Stimulated activated CD4-positive, alpha-beta T cell treated with anti-CD3 and anti-CD28 coated beads, Interleukin-2, amount 100 ng/mL, for 4 hours (primary cell): ENCODE measurements at regions not wholly inside any gene's neighbourhood (a gene's known extent, or its start where the extent isn't known, plus 50 kb on each side); places are given as distances from the start of the nearest gene placed in this dataset.
"Not testable (repeated sequence)": the region's sequence is repeated elsewhere in the genome, so short reads cannot be mapped to it uniquely, and the experiment has no call there.

ENCODE experiments used
- DNase-seq: peaks from one replicate; pipeline ENCODE4 v3.0.0-alpha.2; 2020; ENCODE audit warnings: low read depth

DNA sequence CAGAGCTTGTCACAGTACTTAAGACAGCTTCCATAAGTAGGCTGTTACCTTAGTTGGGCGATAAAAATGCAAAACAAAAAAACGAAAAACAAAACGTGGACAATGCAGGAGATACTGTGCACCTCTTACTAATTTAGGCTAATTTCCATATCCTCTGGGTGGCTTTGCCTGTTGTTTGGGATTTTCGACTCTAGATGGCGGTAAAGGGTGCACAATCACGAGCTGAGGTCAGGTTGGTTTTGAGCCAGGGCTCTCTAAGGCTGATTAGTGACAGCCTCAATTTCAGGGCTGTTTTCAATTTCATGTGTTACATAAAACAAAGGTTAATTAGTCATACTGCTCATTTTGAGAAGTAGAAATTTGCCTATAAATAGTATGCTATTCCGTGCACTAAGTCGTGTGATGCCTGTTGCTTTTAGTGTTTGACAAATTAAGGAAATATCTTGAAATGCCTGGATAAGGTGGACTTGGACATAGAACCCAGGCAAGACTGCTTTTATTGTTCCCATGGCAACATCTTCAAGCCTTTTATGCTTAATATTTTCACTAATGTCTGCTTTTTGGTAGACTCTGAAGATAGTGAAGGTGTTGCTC is 493.1 kb downstream of the SOCS6 start:
- DNase-seq, result peak; percentile 30

DNA sequence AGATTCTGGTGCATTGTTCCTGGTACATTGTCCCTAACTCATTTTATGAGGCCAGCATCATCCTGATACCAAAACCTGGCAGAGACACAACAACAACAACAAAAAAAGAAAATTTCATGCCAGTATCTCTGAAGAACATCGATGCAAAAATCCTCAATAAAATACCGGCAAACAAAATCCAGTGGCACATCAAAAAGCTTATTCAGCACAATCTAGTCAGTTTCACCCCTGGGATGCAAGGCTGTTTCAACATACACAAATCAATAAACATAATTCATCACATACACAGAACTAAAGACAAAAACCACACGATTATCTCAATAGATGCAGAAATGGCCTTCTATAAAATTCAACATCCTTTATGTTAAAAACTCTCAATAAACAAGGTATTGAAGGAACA is 477.4 kb downstream of the SOCS6 start:
- not testable (repeated sequence) for DNase-seq

DNA sequence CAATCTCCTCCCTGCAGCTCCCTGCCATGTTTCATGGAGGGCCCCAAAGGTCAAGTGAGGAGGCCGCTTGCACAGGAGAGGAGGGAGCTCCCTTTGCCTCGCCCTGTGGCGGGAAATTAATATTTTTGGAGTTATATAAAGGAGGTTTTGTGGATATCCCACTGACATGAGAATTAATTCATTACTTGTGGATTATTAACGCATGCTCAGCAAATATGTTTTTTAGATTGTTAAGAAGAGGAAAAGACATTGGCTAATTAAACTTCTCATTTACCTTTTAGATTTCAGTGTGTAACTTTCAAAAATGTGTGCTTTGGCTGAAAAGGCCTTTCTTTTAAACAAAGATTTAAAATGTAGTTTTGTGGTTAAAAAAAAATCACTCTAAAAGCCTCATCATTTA is 474.0 kb downstream of the SOCS6 start:
- DNase-seq, result no peak

DNA sequence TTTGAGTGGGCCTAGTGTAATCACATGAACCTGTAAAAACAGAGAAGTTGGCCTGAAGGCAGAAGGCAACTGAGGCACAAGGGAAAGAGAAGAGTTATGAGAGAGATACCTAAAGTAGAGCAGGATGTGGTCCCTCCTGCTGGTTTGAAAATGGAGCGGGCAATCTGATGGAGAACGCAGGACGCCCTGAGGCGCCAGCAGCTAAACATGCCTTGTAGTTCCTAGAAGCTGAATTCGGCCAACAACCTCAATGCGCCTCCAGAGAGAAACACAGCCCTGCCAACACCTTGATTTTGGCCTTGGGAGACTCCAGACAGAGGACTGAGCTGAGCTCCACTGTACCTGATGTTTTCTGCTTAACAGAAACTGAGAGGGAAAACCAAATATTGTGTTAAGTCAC is 469.9 kb downstream of the SOCS6 start:
- no peak for DNase-seq

DNA sequence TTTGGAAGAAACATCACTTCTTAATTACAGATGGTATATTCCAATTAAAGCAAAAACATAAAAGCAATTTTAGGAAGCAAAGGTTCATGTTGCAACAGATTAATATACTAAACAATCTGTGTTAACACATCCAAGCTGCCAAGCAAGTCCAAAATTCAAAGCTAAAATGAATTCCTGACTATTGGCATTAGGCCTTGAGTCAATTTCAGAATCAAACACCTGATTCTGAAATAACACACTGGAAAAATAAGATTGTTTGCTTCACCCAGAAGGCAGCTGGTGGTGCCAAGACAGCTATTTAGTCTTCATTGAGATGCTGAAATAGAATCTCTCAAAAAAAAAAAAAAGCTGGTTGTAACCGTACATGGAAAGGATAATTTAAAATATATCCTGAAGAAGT is 465.6 kb downstream of the SOCS6 start:
- DNase-seq, result no peak

DNA sequence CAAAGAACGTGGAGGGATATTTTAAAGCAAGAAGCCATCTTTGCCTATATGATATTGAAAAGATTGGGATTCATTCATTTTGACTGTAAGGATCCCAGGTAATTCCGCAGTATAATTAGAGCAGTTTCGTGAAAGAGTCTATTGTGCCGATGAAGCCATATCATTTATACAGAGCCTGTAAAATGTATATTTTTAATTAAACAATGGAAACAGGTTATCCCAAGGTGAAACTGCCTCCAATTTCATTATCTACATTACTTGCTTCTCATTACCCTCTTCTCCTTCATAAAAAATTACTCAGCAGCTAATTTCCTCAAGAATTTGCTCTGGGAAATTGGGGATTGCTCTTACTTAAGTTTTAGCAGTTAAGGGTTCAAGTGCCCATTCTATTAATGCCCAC is 444.1 kb downstream of the SOCS6 start:
- DNase-seq, result no peak

DNA sequence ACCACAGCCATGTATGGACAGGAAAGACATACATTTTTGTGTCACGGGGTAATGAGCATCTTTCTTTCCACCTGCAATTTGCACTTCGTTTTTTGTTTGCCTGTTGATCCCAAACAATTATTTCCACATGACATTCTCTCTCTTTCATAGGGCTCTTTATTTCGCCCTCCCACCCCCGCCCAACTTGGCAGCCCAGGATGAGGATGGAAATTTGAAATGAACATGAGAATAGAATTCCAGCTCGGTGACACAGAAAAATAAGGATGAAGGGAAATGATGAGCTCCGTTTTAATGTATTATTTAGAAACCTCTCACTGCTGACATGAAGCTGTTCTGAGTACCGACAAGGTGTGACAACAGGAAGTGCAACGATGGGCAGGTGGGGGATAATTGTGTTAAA is 443.3 kb downstream of the SOCS6 start:
- no peak for DNase-seq

DNA sequence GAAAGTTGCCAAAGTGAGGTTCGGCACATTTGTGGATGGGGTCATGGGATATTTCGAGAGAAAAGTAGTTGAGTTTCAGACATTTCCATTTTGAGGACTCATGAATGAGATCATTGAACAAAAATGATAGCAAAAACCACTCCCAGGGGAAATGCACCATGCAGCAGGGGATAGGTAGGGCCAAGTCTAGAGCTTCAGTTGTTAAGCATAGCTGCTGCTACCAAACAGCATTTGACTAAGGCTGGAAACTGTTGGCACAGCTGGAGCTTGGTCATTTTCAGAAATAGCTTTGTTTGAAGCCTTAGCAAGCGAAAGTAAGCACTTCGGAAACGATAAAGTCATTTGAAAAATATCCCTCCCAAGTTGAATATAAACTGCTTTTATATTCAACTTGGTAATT is 431.8 kb downstream of the SOCS6 start:
- DNase-seq, result no peak

DNA sequence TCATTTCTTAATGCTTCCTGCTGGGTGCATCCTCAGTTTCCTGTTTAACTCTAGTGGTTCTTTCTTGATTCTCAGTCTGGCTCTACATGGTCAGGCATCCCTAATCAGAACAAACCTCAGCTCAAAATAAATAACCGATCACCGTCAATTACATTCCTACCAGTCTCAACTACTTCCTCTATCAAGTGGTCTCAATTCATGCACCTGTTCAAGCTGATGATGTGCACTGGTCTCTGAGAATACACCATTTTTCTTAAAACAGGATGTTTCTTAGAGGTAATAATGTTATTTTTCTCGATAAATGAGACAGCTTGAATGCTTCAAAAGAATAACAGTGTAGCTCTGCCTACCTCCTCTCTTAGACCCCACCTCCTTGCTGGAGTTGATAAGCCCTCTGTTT is 420.9 kb downstream of the SOCS6 start:
- DNase-seq, result no peak

DNA sequence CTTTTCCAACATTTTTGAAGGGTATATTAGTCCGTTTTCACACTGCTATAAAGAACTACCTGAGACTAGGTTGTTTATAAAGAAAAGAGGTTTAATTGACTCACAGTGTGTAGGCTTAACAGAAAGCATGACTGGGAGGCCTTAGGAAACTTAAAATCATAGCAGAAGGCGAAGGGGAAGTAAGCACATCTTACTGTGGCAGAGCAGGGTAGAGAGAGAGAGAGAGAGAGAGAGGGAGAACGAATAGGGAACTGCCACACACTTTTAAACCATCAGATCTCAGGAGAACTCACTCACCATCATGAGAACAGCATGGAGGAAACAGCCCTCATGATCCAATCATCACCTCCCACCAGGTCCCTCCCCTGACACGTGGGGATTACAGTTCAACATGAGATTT is 420.3 kb downstream of the SOCS6 start:
- no peak for DNase-seq

DNA sequence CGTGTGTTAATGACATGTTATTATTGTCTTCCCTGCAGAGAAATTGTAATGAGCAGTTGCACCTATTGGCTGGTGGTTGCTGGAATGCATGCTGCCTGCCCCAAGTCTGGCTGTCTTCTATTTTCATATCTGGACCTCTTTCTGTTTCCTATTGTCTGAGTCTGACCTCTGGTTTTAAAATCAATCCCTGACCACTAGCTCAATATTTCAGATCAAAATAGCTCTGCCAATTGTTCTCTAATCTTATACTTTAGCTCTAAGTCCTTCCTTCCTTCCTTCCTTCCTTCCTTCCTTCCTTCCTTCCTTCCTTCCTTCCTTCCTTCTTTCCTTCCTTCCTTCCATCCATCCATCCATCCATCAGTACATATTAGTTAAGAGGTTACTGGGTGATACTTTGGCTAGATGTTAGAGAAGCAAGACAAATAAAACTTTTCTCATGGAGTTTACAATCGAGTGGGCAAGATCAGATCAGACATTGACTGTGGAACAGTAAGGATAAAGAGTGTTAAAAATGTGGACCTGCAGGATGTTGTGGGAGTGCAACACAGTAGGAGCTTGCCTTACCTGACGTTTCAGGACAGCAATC is 417.1 kb downstream of the SOCS6 start:
- DNase-seq, result no peak

DNA sequence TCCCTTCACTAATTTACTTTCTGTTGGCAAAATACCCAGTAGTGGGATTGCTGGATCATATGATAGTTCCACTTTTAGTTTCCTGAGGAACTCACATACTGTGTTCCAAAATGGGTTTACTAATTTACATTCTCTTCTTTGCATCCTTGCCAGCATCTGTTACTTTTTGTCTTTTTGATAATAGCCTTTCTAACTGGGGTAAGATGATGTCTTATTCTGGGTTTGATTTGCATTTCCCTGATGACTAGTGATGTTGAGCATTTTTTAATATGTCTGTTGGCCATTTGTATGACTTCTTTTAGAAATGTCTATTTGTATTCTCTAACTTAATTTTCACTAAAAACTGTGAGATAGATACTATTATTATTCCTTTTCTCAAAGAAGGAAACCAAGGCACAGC is 411.7 kb downstream of the SOCS6 start:
- DNase-seq, result no peak

DNA sequence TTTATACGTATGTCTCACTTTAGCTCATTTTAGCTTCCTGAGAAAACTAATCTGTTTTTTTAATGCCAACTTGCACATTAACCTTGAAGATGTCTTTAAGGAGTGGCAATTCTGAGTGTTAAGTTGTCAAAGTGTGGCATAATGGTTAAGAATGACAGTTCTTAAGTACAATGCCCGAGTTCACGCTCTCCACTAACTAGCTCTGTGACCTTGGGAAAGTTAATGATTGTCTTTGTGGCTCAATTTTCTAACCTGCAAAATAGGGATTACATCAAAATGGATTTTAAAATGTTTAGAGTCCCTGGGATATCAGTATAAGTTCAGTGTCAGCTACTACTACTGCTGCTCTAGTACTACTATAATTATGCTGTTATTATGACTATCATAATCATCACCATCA is 409.7 kb downstream of the SOCS6 start:
- DNase-seq, result no peak

DNA sequence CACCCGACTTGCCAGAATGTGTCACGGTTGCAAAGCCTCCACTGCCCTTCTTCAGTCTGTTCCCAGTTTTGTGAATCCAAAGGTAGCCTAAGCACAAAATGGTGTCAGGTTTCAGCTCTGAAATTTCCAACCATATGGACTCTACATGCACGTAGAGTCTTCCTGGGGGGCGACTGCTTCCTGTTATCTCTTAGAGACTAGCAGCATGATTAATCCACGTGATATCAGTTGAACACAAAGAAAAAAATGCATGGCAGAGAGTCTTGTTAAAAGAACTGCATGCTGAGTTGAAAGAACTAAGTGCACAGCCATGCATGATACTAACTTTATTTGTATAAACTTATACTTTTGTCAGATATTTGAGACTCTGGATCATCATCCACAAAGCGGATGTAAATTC is 404.4 kb downstream of the SOCS6 start:
- no peak for DNase-seq

DNA sequence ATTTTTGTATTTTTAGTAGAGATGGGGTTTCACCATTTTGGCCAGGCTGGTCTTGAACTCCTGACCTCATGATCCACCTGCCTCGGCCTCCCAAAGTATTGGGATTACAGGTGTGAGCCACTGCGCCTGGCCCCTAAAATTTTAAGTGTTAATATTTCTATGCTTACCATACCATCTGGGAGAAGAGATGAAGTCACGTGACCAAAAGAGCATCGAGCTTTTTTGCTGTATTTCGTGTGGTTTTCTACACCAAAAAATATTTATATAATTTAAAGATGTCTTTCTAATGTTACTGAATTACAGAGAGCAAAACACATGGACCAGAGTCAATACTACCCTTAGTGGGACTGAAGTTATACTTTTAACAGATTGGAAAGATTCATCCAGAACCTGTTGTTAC is 400.9 kb downstream of the SOCS6 start:
- DNase-seq, result not testable (repeated sequence)

DNA sequence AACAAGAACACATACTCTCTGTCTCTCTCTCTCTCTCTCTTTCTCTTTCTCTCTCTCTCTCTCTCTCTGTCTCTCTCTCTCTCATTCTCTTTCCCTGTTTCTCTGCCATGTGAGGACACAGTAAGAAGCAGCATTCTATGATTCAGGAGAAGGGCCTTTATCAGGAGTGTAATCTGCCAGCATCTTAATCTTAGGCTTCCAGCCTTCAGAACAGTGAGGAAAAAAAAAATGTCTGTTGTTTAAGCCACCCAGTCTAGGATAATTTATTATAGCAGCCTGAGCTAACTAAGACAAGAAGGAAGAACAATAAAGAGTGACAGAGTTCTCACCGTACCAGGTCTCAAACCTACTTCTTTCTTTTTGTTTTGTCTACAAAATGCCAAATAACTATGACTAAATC is 399.4 kb downstream of the SOCS6 start:
- DNase-seq, result no peak

DNA sequence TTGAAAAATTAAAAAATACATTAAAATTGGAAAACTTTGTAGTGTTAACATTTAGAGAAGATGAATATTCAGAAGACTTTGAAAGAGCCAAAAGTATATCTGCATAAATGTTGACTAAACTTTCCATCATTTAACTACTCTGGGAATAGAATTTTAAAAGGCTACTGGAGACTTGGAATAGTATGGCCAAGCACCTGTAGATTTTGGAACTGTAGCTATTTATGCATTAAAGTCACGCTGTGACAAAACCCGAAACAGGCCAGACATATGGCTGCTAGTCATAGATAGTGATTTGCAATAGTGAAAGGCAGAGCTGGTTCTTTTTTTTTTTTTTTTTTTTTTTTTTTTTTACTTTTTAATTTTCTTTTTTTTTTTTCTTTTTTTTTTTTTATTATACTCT is 396.0 kb downstream of the SOCS6 start:
- no peak for DNase-seq

DNA sequence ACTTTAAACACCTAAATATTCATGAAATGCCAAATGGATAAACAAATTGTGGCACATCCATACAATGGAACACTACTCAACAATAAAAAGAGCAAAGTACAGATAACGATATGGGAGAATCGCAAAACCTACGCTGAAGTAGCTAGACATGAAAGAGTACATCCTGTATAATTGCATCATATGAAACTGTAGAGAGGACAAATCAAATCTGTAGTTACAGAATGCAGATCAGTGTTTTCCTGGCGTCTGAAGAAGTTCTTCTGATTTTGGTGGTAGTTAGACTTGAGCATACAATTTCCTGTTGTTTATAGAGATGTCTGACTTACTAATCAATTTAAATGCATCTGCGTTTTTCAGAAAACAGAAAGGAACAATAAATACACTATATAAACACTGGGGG is 394.4 kb downstream of the SOCS6 start:
- DNase-seq, result no peak

DNA sequence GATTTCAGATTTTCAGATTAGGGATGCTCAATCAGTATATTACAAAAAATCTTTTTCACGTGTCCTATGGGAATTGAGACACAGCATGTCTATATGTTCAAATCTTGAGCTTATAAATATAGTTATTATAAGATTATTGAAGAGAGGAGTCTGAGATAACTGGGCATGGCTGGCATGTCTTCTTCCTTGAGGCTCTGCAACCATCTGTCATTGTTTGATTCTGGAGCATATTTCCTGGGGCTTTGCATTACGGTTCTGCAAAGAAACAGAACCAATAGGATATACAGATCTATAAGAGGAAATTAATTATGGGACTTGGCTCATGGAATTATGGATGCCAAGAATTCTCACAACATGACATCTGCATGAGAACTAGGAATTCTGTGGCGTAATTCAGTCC is 386.1 kb downstream of the SOCS6 start:
- DNase-seq, result no peak

DNA sequence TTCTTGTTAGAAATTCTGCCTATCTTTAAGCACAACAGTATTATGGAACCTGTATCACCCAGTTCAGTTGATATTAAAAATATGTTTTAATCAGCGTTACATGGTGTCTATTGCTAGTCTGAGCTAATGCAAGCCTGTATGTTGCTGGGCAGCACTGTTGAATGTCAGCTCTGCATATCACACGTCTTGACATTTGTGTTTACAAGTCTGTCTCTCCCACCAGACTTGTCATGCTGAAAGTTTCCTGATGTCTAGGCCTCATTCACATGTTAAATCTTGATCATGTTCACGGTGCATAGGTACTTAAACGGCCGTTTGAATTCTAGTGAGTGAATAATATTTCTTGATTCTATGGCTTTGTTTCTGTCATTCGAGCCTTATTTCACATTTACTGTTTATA is 385.0 kb downstream of the SOCS6 start:
- DNase-seq, result no peak

DNA sequence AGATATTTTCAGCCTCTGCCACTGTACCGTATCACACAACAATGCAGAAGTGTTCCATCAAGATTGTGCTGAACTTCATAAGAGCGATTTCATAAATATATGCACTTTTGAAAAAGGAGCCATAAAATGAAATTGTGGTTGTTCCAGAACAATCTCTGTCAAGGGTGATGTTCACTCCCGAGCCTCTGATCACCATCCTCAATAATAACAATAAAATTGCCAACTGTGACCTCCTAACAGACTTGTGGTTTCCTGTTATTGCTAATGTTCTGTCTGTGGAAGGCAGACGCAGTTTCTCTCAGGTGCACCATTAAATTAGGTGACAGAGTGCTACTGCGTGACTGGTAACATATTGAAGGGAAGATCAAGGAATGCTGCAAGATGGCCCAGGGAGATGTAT is 383.7 kb downstream of the SOCS6 start:
- no peak for DNase-seq

DNA sequence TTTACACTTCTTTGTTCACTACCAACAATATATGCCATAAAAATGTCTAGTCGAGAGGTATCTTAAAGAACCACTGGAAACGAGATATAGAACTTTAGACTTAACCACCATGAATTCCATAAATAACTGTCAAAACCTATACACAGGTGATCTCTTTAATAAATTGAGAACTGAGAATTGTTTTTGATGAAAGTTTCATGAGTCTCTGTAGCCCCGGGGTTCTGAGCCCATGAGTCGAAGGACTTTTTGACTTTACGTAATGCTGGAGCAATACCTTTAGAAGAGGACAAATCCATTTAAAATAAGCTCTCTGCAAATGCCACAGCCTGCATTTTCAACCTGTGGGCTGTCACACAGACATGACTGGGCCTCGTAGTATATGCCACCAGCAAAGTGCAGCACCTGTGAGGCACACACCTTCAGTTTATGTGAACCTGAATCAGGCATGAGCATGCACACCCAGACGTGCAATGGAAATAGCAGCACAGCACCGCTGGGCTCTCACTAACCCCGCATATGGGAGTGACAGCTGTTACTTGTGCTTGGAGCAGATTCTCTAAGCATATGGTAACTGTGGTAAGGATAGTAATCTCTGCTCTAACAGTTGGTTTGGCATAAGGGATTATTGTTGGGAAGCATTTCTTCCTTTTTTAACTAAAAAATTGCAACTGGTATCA is 383.2 kb downstream of the SOCS6 start:
- DNase-seq, result no peak

DNA sequence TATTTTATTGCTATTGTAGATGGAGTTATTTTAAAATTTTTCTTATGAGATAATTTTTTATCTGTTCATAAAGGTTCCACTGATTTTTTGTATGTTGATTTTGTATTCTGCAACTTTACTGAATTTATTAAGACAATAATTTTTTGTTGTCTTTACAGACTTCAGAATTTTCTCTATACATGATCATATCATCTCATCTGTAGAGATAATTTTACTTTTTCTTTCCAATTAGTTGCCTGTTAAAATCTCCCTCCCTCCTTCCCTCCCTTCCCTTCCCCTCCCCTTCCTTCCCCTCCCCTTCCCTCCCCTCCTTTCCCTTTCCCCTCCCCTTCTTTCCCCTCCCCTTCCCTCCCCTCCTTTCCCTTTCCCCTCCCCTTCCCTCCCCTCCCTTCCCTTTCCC is 378.1 kb downstream of the SOCS6 start:
- no peak for DNase-seq

DNA sequence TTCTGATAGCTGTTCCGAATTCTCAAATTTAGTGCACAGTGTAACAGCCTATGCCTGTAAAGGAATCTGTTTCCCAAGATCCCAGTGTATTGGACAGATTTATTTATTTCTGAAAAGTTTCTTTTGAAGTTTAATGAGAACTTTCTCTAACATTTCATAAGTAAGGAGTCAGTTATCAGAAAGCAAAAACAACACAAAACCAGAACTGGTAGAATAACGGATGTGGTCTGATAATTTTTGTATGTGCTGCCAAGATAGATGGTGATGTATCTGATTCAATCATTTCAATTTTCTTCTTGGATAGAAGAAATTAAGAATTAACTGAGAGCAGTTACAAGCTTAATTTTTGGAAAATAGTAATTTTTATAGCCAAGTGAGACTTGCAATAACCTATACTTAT is 374.3 kb downstream of the SOCS6 start:
- DNase-seq, result no peak
